Stimulated activated CD4-positive, alpha-beta T cell treated with anti-CD3 and anti-CD28 coated beads, TNF-alpha, amount 100 ng/mL, for 24 hours (primary cell): ENCODE measurements at regions not wholly inside any gene's neighbourhood (a gene's known extent, or its start where the extent isn't known, plus 50 kb on each side); places are given as distances from the start of the nearest gene placed in this dataset.
"Not testable (repeated sequence)": the region's sequence is repeated elsewhere in the genome, so short reads cannot be mapped to it uniquely, and the experiment has no call there.

ENCODE experiments used
- DNase-seq, 3 experiments: peaks; one replicate each; pipeline ENCODE4 v3.0.0-alpha.2; 2020; ENCODE audit warnings: low read depth in 3 of 3

DNA sequence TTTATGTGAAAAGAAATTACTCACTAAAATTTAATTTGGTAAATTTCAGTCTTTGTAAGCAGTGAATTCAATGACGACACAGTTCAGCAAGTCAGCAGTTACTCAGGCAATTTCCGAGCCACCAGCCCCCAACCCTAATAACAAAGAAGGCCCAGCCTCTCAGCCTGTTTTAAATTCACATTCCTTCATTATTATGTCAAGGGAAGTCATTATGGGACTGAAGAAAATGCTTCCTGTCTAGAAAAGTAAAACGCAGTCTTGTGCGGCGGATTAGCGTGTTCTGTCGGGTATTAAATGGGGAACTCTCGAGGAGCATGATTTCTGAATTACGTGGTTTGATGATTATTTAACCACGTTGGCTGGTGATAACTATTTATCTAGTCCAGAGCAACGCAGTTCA lies 177.6 kb downstream of the AIPL1 start:
- DNase-seq = no peak

DNA sequence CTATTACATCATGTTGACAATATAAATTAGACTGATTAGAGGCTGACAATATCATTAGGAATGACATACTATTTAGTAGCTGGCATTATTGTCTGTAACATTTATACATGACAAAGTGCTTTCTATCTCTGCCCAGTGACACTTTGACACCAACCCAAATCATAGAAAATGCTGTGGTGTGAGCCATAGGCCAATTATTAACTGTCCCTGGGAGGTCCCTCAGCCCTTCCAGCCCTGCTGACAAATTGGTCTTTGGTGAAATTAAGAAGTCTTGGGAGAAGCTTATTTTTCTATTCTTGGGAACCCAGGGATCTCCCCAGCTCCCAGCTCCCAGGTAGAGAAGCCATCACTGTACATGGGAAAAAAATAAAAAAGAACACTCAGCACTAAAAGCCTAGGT lies 179.6 kb downstream of the AIPL1 start:
- no peak for DNase-seq

DNA sequence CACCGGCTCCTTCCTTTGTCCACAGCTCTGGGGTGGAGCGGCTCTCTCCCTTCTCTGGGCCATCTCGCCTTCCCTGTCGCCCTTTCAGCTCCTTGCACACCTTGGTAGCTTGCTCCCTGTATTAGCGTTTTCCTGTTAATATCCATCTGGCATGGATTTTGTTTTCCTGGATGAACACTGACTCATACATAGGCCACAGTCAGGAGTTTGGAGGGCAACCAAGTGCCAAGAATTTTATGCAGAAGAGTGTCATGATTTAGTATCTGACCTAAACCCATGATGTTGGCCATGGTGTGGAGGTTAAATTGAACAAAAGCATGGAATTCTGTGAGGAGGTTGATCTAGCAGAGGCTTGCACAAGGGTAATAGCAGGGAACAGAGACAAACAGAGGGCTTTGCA lies 180.9 kb downstream of the AIPL1 start:
- no peak for DNase-seq

DNA sequence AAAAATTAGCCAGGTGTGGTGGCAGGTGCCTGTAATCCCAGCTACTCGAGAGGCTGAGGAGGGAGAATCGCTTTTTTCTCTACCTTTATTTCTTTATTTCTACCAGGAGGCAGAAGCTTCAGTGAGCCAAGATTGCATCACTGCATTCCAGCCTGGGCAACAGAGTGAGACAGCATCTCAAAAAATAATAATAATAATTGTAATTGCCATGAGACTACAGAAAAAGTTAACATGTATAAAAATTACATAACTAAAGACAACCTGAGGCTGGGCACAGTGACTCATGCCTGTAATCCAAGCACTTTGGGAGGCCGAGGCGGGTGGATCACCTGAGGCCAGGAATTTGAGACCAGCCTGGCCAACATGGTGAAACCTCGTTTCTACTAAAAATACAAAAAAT lies 181.5 kb downstream of the WSCD1 start:
- DNase-seq = not testable (repeated sequence)

DNA sequence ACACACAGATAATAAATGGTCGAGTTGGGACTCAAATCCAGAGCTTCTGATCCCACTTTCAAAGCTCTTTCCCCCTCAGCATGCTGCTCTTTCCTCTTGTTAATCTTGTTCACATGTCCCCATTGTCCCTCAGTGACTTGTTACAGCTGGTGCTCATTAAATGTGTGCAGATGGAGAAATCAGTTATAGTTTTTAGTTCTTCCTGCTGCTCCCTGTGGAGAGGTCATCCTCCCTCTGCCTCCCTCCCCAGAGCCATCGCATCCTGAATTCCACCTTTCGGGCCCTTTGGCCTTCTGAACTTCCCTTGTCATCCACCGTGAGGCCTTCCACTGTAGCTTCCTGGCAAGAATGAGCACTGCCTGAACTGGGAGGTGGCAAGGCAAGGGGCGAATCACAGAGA lies 179.6 kb downstream of the WSCD1 start:
- DNase-seq = no peak

DNA sequence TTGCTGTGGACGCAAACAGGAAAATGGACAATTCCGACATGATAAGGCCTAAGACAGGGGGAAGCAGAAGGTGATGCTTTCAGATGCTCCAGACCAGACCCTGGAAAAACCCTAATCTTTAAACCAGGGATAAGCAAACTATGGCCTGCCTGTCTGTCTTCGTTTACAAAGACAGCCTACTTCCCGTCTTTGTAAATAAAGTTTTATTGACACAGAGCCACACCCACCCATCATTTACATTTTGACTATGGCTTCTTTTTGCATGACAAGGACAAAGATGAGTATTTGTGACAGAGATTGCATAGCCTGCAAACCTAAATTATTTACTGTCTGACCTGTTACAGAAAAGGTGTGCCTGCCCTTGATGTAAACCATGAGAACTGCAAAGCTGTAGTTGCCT lies 177.9 kb downstream of the WSCD1 start:
- no peak for DNase-seq

DNA sequence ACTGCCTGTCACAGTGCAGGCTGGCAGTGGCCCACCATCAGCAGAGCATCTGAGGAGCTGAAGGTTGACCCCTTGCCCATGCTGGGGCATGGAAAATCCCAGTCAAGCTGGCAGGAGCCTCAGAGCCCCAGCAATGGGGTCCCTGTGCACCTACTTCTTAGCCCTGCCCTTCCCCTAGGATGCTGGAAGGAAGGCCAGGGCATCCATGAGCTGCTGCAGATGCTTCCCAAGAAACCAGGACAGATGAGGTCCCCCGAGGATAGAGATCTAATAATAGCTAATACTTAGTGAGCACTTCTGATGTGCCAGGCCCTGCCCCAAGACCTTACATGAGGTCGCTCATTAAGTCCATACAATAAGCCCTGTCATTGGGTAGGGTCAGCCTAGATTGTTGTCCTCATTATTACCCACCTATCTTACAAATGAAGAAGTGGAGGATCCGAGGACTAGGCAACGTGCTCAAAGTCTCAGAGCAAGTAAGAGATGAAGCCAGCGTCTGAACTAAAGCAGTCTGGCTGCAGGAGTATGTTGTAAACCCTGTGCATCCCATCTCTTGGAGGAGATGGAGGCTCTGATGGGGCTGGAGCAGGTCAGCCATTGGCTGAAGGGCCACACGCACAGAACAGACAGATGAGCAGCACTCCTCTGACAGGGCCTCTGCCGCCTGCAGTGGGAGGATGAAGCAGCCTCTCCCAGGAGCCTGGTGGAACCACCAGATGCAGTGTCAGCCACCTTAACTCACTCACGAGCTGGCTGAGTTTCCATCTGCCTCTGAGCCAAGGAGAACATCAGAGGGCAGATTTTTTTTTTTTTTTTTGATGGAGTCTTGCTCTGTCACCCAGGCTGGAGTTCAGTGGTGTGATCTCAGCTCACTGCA lies 175.4 kb downstream of the WSCD1 start:
- no peak for DNase-seq

DNA sequence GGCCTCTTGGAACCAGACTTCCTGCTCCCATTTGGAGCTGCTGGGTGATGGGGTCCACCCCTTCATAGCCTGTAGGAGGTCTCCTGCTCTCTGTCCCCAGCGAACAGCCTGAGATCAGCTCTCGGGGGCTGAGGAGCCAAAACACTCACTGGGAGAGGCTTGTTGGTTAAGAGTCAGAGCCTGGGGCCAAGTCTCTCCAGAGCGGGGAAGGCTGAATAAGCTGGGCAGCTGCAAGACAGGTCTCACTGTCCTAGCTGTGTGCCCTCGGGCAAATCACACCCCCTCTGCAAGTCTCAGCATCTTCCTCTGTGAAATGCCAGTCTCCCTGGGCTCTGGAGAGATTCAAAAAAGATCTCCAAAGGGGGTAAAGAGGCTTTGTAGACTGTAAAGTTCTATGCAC lies 174.6 kb downstream of the WSCD1 start:
- DNase-seq = no peak

DNA sequence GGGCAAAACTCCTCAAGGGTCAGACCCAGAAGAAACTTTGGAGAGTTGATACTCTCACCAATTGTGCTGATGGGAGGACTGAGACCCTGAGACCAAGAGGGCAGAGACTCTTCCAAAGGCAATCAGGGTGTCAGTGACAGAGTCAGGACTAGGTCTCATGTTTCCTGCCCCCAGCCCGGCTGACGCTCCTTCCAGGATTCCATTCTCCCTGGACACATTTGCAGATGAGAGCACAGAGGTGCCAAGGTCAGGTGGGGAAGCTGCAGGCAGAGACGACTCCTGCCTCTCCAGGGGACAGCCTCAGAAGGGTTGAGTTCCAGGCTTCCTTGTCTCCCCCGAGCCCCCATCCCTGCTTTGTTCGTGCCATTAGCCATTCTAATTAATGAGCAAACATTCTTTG lies 174.1 kb downstream of the WSCD1 start:
- DNase-seq = no peak

DNA sequence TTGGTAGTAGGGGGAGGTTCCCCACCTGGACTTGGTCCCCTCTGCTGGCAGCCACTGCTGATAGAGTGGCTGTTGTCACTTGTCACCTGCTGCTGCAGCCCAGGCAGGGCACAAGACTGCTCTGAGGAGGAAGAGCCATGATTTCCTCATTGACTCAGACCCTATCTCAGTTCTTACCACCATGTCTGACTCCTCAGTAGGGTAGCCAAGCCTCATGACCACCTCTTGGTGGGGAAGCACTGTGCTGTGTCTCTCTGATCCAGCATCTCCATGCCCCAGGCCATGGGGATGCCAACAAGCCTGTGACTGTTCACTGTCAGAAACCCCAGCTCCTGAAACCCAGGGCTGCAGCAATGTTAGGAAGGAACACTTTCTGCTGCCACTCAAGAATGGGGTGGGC lies 173.0 kb downstream of the WSCD1 start:
- no peak for DNase-seq

DNA sequence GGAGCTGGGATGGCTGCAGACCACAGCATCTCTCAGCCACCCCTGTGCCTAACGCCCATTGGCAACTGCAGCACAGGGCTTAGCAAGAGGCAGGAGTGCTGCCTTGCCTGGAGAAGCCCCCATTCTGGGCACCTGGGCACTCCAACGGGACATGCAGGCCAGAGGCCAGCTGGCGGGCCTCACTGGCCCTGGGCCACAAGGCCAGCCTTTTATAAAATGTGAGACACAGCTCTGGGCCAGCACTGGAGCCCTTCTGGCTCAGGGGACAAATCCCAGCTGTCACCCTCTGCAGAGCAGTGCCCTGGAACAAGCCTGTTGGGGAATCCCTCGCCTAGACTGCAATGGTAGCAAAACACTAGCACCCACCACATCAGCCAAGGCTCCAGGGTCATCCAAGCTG lies 171.8 kb downstream of the WSCD1 start:
- no peak for DNase-seq

DNA sequence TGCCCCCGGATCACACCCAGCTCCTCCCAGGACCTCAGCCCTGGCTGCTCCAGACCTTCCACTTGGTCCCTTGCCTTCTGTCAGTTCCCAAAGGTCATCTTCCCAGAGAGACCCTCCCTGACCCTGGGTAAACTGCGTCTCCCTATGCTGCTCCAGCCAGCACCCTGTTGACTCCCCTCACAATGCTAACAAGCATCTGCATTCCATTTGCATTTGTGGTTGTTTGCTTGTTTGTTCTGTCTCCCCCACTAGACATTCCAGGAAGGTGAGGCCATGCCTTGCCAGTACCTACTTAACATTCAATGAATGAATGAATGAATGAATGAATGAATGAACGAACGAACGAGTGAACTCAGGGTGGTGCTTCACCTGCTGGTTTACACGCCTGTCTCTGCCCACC lies 171.2 kb downstream of the WSCD1 start:
- DNase-seq = no peak

DNA sequence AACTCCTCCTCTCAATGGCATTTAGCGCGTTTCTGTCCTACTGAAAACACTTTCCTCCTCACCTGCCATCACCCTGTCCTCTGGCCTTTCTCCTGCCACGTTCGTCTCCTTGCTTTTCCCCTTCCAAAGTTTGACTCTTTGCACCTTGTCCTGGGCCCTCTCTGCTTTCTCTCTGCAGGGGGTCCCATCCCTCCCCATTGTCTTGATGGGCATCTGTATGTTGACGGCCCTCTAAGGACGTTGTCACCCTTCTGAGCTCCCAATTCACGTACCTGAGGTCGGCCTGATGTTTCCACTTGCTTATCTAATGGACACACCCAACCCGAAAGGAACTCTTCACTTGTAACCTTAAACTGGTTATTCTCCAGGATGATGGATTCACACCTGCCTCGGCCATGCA lies 170.4 kb downstream of the WSCD1 start:
- DNase-seq = no peak

DNA sequence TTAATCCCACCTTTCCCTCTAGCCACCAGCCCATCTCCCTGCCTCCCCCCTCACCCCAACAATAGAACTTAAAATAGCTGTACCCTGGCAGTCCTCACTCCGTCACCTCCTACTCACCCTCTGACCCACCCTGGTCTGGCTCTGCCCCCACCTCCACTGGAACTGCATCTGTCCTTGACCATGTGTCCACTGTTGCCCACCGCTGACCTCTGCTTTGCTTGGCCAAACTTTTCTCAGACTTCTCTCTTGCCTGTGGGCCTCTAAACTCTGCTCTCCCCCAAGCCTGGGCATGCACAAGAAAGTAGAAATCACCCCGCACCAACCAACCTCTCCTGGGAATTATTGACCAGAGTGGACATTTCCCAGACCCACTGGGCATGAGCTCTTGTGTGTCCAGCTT lies 169.8 kb downstream of the WSCD1 start:
- no peak for DNase-seq

DNA sequence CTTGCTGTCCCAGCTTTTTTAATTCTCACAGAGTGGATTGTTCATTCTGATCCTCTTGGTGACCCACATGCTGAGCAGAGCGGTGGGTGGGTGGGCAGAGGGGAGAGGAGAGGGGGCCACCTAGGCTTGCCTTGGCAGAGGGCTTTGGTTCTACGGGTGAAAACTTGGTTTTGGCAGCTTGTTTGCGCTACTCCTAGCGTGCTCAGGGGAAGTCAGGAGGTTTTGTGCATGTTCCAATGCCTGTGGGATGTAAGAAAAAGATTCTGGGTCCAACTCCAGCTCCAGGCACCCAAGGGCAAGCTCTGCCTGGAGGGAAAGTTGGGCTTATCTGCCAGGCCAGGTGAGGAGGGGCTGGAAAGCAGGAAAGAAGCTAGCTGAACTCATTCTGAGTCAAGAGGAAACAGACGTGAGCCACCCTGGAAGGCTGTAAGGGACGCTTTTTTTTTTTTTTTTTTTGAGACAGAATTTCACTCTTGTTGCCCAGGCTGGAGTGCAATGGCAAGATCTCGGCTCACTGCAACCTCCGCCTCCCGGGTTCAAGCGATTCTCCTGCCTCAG lies 169.1 kb downstream of the WSCD1 start:
- DNase-seq = no peak

DNA sequence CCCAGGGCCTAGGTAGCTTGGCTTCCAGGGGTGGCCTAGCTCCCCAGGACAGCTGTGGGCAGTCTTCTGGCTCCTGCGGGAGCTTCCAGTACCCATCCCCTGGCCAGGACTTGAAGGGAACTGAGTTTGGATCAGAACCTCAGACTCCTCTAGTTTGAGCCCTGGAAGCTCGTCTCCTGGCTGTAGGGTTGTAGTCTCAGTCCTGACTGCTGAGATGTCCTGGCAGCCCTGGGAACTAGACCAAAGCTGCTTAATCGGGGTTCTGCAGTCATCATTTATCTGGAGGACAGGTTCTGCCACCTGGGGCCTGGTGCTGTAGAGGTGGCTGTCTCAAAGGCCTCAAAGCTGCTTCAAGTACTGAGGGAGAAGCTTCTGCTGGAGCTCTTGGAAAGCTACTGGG lies 163.7 kb downstream of the WSCD1 start:
- DNase-seq = no peak

DNA sequence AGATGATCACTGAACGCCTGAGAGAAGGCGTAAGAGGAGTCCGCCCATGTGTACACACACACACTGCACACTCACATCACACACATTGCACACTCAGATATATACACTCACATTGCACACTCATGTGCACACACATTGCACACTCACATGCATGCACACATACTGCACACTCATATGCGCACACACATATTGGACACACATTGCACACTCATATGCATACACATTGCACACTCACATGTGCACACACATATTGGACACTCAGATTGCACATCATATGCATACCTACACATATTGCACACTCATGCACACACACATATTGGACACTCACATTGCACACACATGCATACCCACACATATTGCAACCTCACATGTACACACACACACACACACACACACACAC lies 163.2 kb downstream of the WSCD1 start:
- DNase-seq = no peak

DNA sequence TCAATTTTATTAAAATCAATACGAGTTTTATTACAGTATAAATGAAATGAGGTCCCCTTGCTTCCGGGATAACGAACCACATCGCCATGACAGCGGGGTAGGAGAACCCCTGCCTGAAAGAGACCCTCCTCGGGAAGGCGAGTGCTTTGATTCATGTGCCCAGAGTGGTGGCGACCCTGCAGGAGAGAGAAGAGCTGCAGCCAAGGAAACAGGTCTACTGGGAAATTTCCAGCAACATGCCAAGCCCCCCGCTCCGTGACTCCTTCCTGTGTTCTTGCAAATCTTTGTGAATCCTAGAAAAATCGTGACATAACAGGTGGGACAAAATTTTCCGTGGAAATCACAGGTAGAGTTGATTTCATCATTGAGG lies 162.5 kb downstream of the WSCD1 start:
- DNase-seq = no peak

DNA sequence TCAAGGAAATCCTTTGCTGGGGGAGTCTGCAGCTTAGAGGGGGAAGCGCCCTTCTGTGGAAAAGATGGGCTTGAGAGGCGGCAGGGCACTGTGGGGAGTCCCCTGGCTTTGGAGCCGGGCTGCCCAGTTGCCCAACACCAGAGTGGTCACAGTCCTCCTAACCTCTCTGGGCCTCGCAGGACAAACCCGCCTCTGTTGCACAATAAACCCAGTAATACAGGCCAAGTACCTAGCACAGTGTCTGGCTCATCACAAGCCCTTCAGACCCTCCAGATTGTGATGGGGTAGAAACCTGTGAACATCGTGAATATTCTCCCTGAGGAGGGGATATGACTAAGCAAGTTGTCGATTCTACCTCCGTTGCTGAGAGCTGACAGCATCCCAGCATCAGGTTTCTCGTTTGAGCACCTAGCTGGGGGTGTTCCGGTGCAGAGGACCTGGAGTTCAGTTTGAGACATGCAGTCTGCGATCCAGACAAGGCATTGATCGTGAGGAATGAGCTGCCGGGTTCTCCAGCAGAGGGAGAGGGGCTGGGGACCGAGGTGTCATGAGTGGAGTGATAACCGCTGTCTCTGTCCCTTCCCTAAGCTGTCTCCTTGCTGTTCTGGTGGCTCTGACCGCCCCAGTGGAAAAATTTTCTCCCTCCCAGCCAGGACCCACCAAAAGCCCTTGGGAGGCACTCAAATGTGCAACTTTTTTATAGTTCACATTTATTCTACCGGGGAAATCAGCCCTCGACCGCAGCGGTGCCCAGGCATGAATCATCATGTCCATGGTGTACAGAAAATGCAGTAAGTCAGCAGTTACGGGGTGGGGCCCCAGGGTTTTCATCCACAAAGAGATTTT lies 161.9 kb downstream of the WSCD1 start:
- DNase-seq = no peak

DNA sequence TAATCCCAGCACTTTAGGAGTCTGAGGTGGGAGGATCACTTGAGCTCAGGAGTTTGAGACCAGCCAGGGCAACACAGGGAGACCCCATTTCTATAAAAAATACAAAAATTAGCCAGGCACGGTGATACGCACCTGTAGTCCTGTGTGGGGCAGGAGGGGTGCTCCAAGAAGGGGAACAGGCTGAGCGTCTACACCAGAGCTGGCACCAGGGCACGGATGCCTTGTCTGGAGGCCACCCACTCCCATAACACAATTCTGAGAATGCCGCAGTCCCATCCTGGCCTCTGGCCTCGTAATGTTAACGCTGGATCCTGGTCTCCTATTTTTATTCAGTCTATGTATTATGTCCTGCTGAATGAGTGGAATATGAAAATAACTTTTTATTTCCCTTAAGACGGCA lies 161.3 kb downstream of the WSCD1 start:
- no peak for DNase-seq

DNA sequence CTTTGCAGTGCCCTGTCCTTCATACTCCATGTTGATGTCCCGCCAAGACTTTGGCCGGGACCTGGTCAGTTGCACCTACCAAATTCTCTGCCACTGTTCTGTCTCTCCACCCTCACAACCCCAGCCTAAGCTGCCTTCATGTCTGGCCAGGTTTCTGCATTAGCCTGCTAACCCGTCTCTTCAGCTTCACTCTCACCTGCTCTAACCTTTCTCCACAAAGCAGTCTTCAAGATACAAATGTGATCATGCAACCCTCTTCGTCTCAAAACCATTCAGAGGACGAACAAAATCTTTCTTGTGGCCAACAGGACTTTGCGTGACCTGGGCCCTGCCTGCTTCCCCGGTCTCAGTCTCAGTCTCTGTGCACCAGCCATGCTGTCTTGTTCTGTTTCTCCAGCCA lies 148.2 kb downstream of the WSCD1 start:
- no peak for DNase-seq

DNA sequence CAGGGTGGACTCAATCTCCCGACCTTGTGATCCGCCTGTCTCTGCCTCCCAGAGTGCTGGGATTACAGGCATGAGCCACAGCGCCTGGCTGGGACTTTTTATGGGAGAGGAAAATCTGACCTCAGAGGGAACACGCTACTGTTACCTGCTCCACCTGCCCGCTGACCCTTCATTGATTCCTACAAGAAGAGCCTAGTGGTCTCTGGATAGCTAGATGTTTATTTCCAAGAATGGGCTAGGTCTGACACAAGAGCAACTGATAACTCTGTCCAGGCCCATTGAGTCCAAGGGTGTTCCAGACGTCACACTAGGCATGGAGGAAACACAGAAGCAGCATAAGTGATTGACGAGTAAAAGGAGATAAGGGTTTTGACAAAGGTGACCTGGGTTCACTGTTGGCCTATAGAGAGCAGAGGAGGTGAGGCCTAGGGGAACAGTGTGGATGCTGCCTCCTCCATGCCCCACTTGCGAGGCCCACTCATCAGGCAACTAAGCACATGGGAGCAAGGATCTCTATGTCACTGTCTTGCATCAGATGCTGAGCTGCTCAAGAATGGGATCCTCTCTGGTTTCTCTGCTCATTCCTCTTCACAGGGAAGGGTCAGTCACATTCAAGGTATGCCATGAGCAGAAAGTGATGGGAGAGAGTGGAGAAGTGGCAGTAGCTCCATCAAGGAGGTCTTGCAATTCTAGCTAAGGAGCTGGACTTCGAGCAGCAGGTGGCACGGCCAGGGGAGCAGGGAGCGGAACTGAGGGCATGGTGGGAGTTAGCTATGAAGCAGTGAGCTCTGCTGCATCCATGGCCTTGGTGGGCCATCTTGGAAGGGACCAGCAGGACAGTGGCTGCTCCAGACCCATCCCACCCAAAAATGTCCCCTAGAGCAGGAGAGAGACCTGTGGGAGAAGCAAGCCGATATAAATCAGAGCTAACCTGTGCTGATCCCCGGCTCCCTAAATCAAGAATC lies 145.2 kb downstream of the WSCD1 start:
- DNase-seq = no peak
